A549 (cell line): ENCODE measurements at regions not wholly inside any gene's neighbourhood (a gene's known extent, or its start where the extent isn't known, plus 50 kb on each side); places are given as distances from the start of the nearest gene placed in this dataset.

ENCODE experiments used
- ATAC-seq, 2 experiments: fragments of 200-7000 bp in 1 of 2; fragments of >200 bp in 1 of 2; cut with Nextera tagmentation in 1 of 2; cut with Tn5 transposase in 1 of 2; 3 replicates each; pipeline versions ENCODE4 v1.8.0 to v1.9.1; 2018 to 2020; ENCODE audit warnings: mild to moderate bottlenecking in 1 of 2, moderate library complexity in 1 of 2
- CTCF ChIA-PET: fragments of 300-600 bp; sonication (Branson Sonifier 250); formaldehyde crosslinking; extraction: SDS; loops from one replicate; lab custom pipeline; 2021; ENCODE audit warnings: antibody characterized with exemption, inconsistent platforms; lab: Yijun Ruan, JAX
- POLR2A ChIA-PET: fragments of 350-600 bp; formaldehyde crosslinking; extraction: SDS; loops from one replicate; lab custom pipeline; 2021; ENCODE audit warnings: antibody characterized with exemption, inconsistent platforms; lab: Yijun Ruan, JAX
- DNase-seq, 2 experiments: peaks; one replicate each; pipeline versions ENCODE4 v3.0.0 to v3.0.0-alpha.2; 2011 to 2016; ENCODE audit warnings: low read depth in 1 of 2, low spot score in 1 of 2
- FAIRE-seq: peaks from 2 replicates; lab custom pipeline; 2011; peaks lifted over from hg19 to GRCh38; lab: Jason Lieb, UNC
- H3K27ac ChIP-seq, 2 experiments: fragments of >200 bp; sonication (Bioruptor Twin); formaldehyde crosslinking; 3 replicates each; pipeline ENCODE4 v1.5.1; 2016 to 2017
- H3K4me1 ChIP-seq: fragments of >200 bp; sonication (Bioruptor Twin); formaldehyde crosslinking; 3 replicates; pipeline ENCODE4 v1.6.1; 2016
- H3K4me2 ChIP-seq: fragments of >200 bp; sonication (Bioruptor Twin); formaldehyde crosslinking; 3 replicates; pipeline ENCODE4 v1.6.1; 2016
- H3K4me3 ChIP-seq: fragments of >200 bp; sonication (Bioruptor Twin); formaldehyde crosslinking; 3 replicates; pipeline ENCODE4 v1.5.1; 2016
- H3K9me3 ChIP-seq: fragments of >200 bp; sonication (Bioruptor Twin); formaldehyde crosslinking; 3 replicates; pipeline ENCODE4 v1.6.1; 2016
- BCL3 ChIP-seq: fragments of >200 bp; sonication (Bioruptor Twin); formaldehyde crosslinking; IDR thresholded peaks from 3 replicates; pipeline ENCODE4 v1.6.1; 2016
- BHLHE40 ChIP-seq: IDR thresholded peaks from 2 replicates; pipeline ENCODE4 v1.6.1; 2012; ENCODE audit warnings: low read depth, low read length, inconsistent platforms
- EHMT2 ChIP-seq: fragments of 200-600 bp; sonication (generic); IDR thresholded peaks from 2 replicates; pipeline ENCODE4 v1.6.1; 2016; ENCODE audit warnings: antibody characterized with exemption, low read depth, mild to moderate bottlenecking, moderate library complexity
- ELK1 ChIP-seq: fragments of 150-350 bp; IDR thresholded peaks from 2 replicates; pipeline ENCODE4 v1.6.1; 2014; ENCODE audit warnings: low read depth, mild to moderate bottlenecking, low read length
- FOSB ChIP-seq: fragments of 250-450 bp; sonication (Bioruptor Pico); IDR thresholded peaks from 2 replicates; pipeline ENCODE4 v1.5.0; 2020; ENCODE audit warnings: mild to moderate bottlenecking, moderate library complexity
- FOSL2 ChIP-seq, 2 experiments: fragments of 450-650 bp in 1 of 2; fragments of >200 bp in 1 of 2; sonication (Bioruptor Twin) in 1 of 2; formaldehyde crosslinking; IDR thresholded peaks; 2 replicates each; pipeline versions ENCODE4 v1.5.0 to v1.6.1; 2016 to 2020; ENCODE audit warnings: mild to moderate bottlenecking in 1 of 2, moderate library complexity in 1 of 2
- FOXS1 ChIP-seq: fragments of 250-450 bp; sonication (Bioruptor Pico); IDR thresholded peaks from 2 replicates; pipeline ENCODE4 v1.5.0; 2020; ENCODE audit warnings: mild to moderate bottlenecking, moderate library complexity
- GATA3 ChIP-seq: IDR thresholded peaks from 2 replicates; pipeline ENCODE4 v1.6.1; 2012; ENCODE audit warnings: borderline replicate concordance
- HDAC2 ChIP-seq: fragments of 200-600 bp; sonication (generic); IDR thresholded peaks from 2 replicates; pipeline ENCODE4 v1.6.1; 2016
- HOXA7 ChIP-seq: fragments of 250-450 bp; sonication (Bioruptor Pico); IDR thresholded peaks from 2 replicates; pipeline ENCODE4 v1.5.0; 2020; ENCODE audit warnings: mild to moderate bottlenecking, moderate library complexity
- HOXB5 ChIP-seq: fragments of 250-450 bp; sonication (Bioruptor Pico); IDR thresholded peaks from 2 replicates; pipeline ENCODE4 v1.5.0; 2020; ENCODE audit warnings: mild to moderate bottlenecking, moderate library complexity
- KDM1A ChIP-seq: fragments of 200-600 bp; sonication (generic); IDR thresholded peaks from 2 replicates; pipeline ENCODE4 v1.6.1; 2016; ENCODE audit warnings: low read depth, mild to moderate bottlenecking
- MAZ ChIP-seq: fragments of 150-350 bp; IDR thresholded peaks from 2 replicates; pipeline ENCODE4 v1.6.1; 2014; ENCODE audit warnings: antibody characterized with exemption, low read depth, low read length, borderline replicate concordance
- MYC ChIP-seq: IDR thresholded peaks from 2 replicates; pipeline ENCODE4 v1.6.1; 2012; ENCODE audit warnings: mild to moderate bottlenecking, inconsistent platforms, low read length, improper control_type of control experiment, borderline replicate concordance
- NFE2L2 ChIP-seq: fragments of 150-350 bp; conservative IDR thresholded peaks from 2 replicates; pipeline ENCODE4 v1.6.1; 2014; ENCODE audit warnings: low read length
- POLR2A ChIP-seq: IDR thresholded peaks from 2 replicates; pipeline ENCODE4 v1.6.1; 2012; ENCODE audit warnings: mild to moderate bottlenecking, low read length
- RAD21 ChIP-seq, 2 experiments: fragments of >200 bp in 1 of 2; sonication (Bioruptor Twin) in 1 of 2; formaldehyde crosslinking in 1 of 2; IDR thresholded peaks in 1 of 2; conservative IDR thresholded peaks in 1 of 2; 2 replicates in 1 of 2; 3 replicates in 1 of 2; pipeline ENCODE4 v1.6.1; 2012 to 2018; ENCODE audit warnings: inconsistent platforms in 1 of 2
- RFX5 ChIP-seq: fragments of 450-650 bp; IDR thresholded peaks from 2 replicates; pipeline ENCODE4 v1.7.1; 2014; ENCODE audit warnings: antibody characterized with exemption, mild to moderate bottlenecking, moderate library complexity
- TFCP2L1 ChIP-seq: fragments of 250-450 bp; sonication (Bioruptor Pico); IDR thresholded peaks from 2 replicates; pipeline ENCODE4 v1.5.0; 2021; ENCODE audit warnings: mild to moderate bottlenecking
- TP53 ChIP-seq: fragments of 250-450 bp; sonication (Bioruptor Pico); IDR thresholded peaks from 2 replicates; pipeline ENCODE4 v1.5.0; 2021; ENCODE audit warnings: mild to moderate bottlenecking, moderate library complexity
- WGBS: methylation state at CpG from one replicate; pipeline ENCODE4 v1.1.6; 2017; ENCODE audit errors: missing lambda C conversion rate; 5-methylcytosine and 5-hydroxymethylcytosine counted together
- TF ChIP-seq, protein P1 (sequence below): IDR thresholded peaks from 2 replicates; pipeline ENCODE4 v1.6.1; 2012; ENCODE audit warnings: low read depth, borderline replicate concordance

GRCh38 chr4:100632163-100632562, 114.3 kb upstream of the EMCN start:
- no peak for ATAC-seq
- Histone ChIP-seq H3K4me2 (no peak overlapping the region), H3K9me3 (no peaks in the 10 kb centered on the region), H3K27ac (no peak overlapping the region), H3K4me3 (no peak overlapping the region), H3K4me1 (no peaks in the 10 kb centered on the region)
- no peak for DNase-seq
- 73% methylated on average over 2 of the region's 2 CpGs for WGBS
- TF ChIP-seq ELK1 (no peak), KDM1A (no peak), TP53 (CRISPR knock-in tag) (no peak), TFCP2L1 (no peak)
- POLR2A ChIA-PET, result no interaction called here
- FAIRE-seq, result no peak
- CTCF ChIA-PET, result no interaction called here

DNA sequence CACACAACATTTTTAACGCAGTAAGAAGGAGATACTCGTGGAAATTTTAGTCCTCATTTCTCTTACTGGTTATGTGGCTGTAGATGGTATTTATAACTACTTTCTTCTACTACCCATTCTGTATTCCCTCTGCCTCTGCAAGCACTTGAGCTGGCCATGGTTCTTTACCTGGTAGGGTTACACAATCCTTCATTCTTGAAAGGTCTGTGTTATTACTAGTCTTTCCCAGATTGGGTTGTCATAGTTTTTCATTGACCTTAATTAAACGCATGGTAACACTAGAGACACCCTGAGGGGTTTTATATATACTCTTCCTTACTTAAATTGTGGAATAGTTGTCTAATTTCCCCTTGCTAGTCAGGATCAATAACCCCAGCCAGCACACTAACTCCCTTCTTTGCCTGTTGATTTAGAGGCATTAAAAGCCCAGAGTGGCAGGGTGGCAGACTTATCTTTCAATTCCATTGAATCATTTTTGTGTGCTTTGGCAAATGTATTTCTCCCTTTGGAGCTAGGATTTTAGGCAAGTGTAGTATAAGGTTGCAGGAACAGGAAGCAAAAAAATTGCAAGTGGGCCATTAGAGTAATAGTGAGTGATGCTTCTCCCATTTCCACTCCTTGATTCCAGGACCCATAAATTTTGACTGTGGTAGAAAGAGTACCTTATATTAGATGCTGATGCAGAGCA, 113.6 kb upstream of the EMCN start:
- ChIA-PET CTCF (no interaction called here), POLR2A (no interaction called here)
- TF ChIP-seq GATA3, result no peak
- no peak for TF ChIP-seq BCL3
- TF ChIP-seq HOXB5, result no peak
- TF ChIP-seq FOSB (CRISPR knock-in tag), result no peak
- TF ChIP-seq MAZ, result no peak
- no peak for TF ChIP-seq POLR2A
- TF ChIP-seq NFE2L2, result no peak
- no peak for TF ChIP-seq HOXA7 (CRISPR knock-in tag)
- TF ChIP-seq RAD21 (conservative IDR thresholded peaks at IDR 0.05 in 1 of 2, IDR thresholded peaks at IDR 0.05 in 1 of 2), result no peak
- TF ChIP-seq MYC, result no peak
- no peak for TF ChIP-seq HDAC2
- no peak for TF ChIP-seq TFCP2L1
- TF ChIP-seq, protein P1, sequence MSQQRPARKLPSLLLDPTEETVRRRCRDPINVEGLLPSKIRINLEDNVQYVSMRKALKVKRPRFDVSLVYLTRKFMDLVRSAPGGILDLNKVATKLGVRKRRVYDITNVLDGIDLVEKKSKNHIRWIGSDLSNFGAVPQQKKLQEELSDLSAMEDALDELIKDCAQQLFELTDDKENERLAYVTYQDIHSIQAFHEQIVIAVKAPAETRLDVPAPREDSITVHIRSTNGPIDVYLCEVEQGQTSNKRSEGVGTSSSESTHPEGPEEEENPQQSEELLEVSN, result no peak
- no peak for FAIRE-seq
- Histone ChIP-seq H3K27ac (no peak overlapping the region), H3K4me3 (no peak overlapping the region), H3K4me2 (no peak overlapping the region), H3K9me3 (no peaks in the 10 kb centered on the region), H3K4me1 (no peaks in the 10 kb centered on the region)
- no peak for DNase-seq
- WGBS, result 21% methylated on average over 3 of the region's 3 CpGs
- no peak for ATAC-seq

GRCh38 chr4:100630341-100630740, 112.5 kb upstream of the EMCN start:
- no peak for DNase-seq
- Histone ChIP-seq H3K4me2 (no peak overlapping the region), H3K27ac (no peak overlapping the region), H3K4me1 (no peaks in the 10 kb centered on the region), H3K4me3 (no peak overlapping the region), H3K9me3 (no peaks in the 10 kb centered on the region)
- TF ChIP-seq FOSL2 (IDR thresholded peaks at IDR 0.05), result no peak
- TF ChIP-seq FOSL2 (CRISPR knock-in tag; IDR thresholded peaks at IDR 0.05), result no peak
- no peak for TF ChIP-seq MYC
- no peak for TF ChIP-seq FOXS1
- TF ChIP-seq BHLHE40, result no peak
- TF ChIP-seq RFX5, result no peak
- no peak for TF ChIP-seq EHMT2
- ChIA-PET POLR2A (no interaction called here), CTCF (no interaction called here)
- no peak for ATAC-seq
- no peak for FAIRE-seq
